ENCODE measurements at regions not wholly inside any gene's neighbourhood (a gene's known extent, or its start where the extent isn't known, plus 50 kb on each side); places are given as distances from the start of the nearest gene placed in this dataset.

- TF ChIP-seq, protein P1, sequence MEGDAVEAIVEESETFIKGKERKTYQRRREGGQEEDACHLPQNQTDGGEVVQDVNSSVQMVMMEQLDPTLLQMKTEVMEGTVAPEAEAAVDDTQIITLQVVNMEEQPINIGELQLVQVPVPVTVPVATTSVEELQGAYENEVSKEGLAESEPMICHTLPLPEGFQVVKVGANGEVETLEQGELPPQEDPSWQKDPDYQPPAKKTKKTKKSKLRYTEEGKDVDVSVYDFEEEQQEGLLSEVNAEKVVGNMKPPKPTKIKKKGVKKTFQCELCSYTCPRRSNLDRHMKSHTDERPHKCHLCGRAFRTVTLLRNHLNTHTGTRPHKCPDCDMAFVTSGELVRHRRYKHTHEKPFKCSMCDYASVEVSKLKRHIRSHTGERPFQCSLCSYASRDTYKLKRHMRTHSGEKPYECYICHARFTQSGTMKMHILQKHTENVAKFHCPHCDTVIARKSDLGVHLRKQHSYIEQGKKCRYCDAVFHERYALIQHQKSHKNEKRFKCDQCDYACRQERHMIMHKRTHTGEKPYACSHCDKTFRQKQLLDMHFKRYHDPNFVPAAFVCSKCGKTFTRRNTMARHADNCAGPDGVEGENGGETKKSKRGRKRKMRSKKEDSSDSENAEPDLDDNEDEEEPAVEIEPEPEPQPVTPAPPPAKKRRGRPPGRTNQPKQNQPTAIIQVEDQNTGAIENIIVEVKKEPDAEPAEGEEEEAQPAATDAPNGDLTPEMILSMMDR (IDR thresholded peaks at IDR 0.05; ENCODE audit: low read length), result no peak
- no peak for TF ChIP-seq EZH2phosphoT487 (IDR thresholded peaks at IDR 0.05; ENCODE audit: low read length)
Observed at GRCh38 chr2:64315291-64315960, 138.5 kb upstream of the LGALSL start.
